HAP-1 (cell line): ENCODE measurements at regions not wholly inside any gene's neighbourhood (a gene's known extent, or its start where the extent isn't known, plus 50 kb on each side); places are given as distances from the start of the nearest gene placed in this dataset.

Experiments used
- DNase-seq, 2 experiments: peaks; one replicate each; pipeline ENCODE4 v3.0.0-alpha.2; 2016 to 2020; ENCODE audit warnings: low spot score in 2 of 2
- H3K27me3 ChIP-seq: fragments of 250-450 bp; sonication (Bioruptor Pico); 2 replicates; pipeline ENCODE4 v1.5.1; 2020; ENCODE audit warnings: low read depth, mild to moderate bottlenecking, moderate library complexity
- H3K36me3 ChIP-seq: fragments of 250-450 bp; sonication (Bioruptor Pico); replicated peaks from 2 replicates; pipeline ENCODE4 v1.5.1; 2020; ENCODE audit warnings: mild to moderate bottlenecking
- H3K4me1 ChIP-seq: fragments of 250-450 bp; sonication (Bioruptor Pico); 2 replicates; pipeline ENCODE4 v1.5.1; 2020; ENCODE audit warnings: mild to moderate bottlenecking
- H3K4me3 ChIP-seq: fragments of 250-450 bp; sonication (Bioruptor Pico); 2 replicates; pipeline ENCODE4 v1.5.1; 2020; ENCODE audit warnings: mild to moderate bottlenecking, moderate library complexity
- H3K9me3 ChIP-seq: fragments of 250-450 bp; sonication (Bioruptor Pico); 2 replicates; pipeline ENCODE4 v1.5.1; 2020; ENCODE audit warnings: mild to moderate bottlenecking, moderate library complexity
- in situ Hi-C: fragments of 300-500 bp; cut with MboI; formaldehyde crosslinking; loops from 3 replicates; pipeline ENCODE4 v1.14.3; 2020; ENCODE audit warnings: low sequenced_read_pairs, inconsistent platforms, mixed read lengths

- DNase-seq: no peak
- Histone ChIP-seq H3K36me3 (no peaks in the 10 kb centered on the region), H3K4me1 (no peaks in the 10 kb centered on the region), H3K4me3 (no peak overlapping the region), H3K9me3 (no peaks in the 10 kb centered on the region), H3K27me3 (no peaks in the 10 kb centered on the region)
- in situ Hi-C loops: no loop called here
Observed at GRCh38 chr4:38210396-38211114, 250.4 kb downstream of the PTTG2 start.

GRCh38 chr4:38211885-38212284 is 251.7 kb downstream of the PTTG2 start:
- Histone ChIP-seq H3K4me1 (no peaks in the 10 kb centered on the region), H3K4me3 (no peak overlapping the region), H3K36me3 (no peaks in the 10 kb centered on the region), H3K9me3 (no peaks in the 10 kb centered on the region), H3K27me3 (no peaks in the 10 kb centered on the region)
- in situ Hi-C loops: no loop called here
- DNase-seq: no peak

- H3K4me1 ChIP-seq: no peaks in the 10 kb centered on the region
- H3K27me3 ChIP-seq: no peaks in the 10 kb centered on the region
- no peaks in the 10 kb centered on the region for H3K9me3 ChIP-seq
- no peak overlapping the region for H3K4me3 ChIP-seq
- no peaks in the 10 kb centered on the region for H3K36me3 ChIP-seq
- no peak for DNase-seq
- in situ Hi-C loops: no loop called here
Observed at GRCh38 chr4:38213083-38213805, 253.0 kb downstream of the PTTG2 start.

GRCh38 chr4:38222892-38223291 is 262.7 kb downstream of the PTTG2 start:
- in situ Hi-C loops: no loop called here
- no peak for DNase-seq
- Histone ChIP-seq H3K9me3 (no peaks in the 10 kb centered on the region), H3K36me3 (no peaks in the 10 kb centered on the region), H3K4me1 (no peaks in the 10 kb centered on the region), H3K27me3 (no peaks in the 10 kb centered on the region), H3K4me3 (no peak overlapping the region)

- H3K9me3 ChIP-seq: no peaks in the 10 kb centered on the region
- H3K4me3 ChIP-seq: no peak overlapping the region
- no peaks in the 10 kb centered on the region for H3K27me3 ChIP-seq
- H3K4me1 ChIP-seq: no peaks in the 10 kb centered on the region
- no peaks in the 10 kb centered on the region for H3K36me3 ChIP-seq
- no peak for DNase-seq
- in situ Hi-C loops: no loop called here
Observed at GRCh38 chr4:38223306-38223705, 263.1 kb downstream of the PTTG2 start.

- Histone ChIP-seq H3K4me1 (no peaks in the 10 kb centered on the region), H3K9me3 (no peaks in the 10 kb centered on the region), H3K27me3 (no peaks in the 10 kb centered on the region), H3K4me3 (no peak overlapping the region), H3K36me3 (no peaks in the 10 kb centered on the region)
- DNase-seq: no peak
- in situ Hi-C loops: no loop called here
Observed at GRCh38 chr4:38223782-38224236, 263.6 kb downstream of the PTTG2 start.

GRCh38 chr4:38224850-38225249 is 264.7 kb downstream of the PTTG2 start:
- no peak for DNase-seq
- Histone ChIP-seq H3K36me3 (no peaks in the 10 kb centered on the region), H3K27me3 (no peaks in the 10 kb centered on the region), H3K4me3 (no peak overlapping the region), H3K9me3 (no peaks in the 10 kb centered on the region), H3K4me1 (no peaks in the 10 kb centered on the region)
- in situ Hi-C loops: no loop called here

- no peaks in the 10 kb centered on the region for H3K4me1 ChIP-seq
- no peaks in the 10 kb centered on the region for H3K9me3 ChIP-seq
- no peaks in the 10 kb centered on the region for H3K27me3 ChIP-seq
- in situ Hi-C loops: no loop called here
- H3K36me3 ChIP-seq: no peaks in the 10 kb centered on the region
- H3K4me3 ChIP-seq: no peak overlapping the region
- DNase-seq: no peak
Observed at GRCh38 chr4:38226170-38226569, 266.0 kb downstream of the PTTG2 start.

- Histone ChIP-seq H3K9me3 (no peaks in the 10 kb centered on the region), H3K27me3 (no peaks in the 10 kb centered on the region), H3K4me1 (no peaks in the 10 kb centered on the region), H3K4me3 (no peak overlapping the region), H3K36me3 (no peaks in the 10 kb centered on the region)
- DNase-seq: no peak
- in situ Hi-C loops: no loop called here
Observed at GRCh38 chr4:38230121-38230801, 270.1 kb downstream of the PTTG2 start.

GRCh38 chr4:38230821-38231563 is 270.8 kb downstream of the PTTG2 start:
- in situ Hi-C loops: no loop called here
- Histone ChIP-seq H3K27me3 (no peaks in the 10 kb centered on the region), H3K4me1 (no peaks in the 10 kb centered on the region), H3K9me3 (no peaks in the 10 kb centered on the region), H3K4me3 (no peak overlapping the region), H3K36me3 (no peaks in the 10 kb centered on the region)
- no peak for DNase-seq

- no peak for DNase-seq
- Histone ChIP-seq H3K4me3 (no peak overlapping the region), H3K36me3 (no peaks in the 10 kb centered on the region), H3K9me3 (no peaks in the 10 kb centered on the region), H3K4me1 (no peaks in the 10 kb centered on the region), H3K27me3 (no peaks in the 10 kb centered on the region)
- in situ Hi-C loops: no loop called here
Observed at GRCh38 chr4:38231626-38232025, 271.4 kb downstream of the PTTG2 start.

- no peaks in the 10 kb centered on the region for H3K36me3 ChIP-seq
- no peaks in the 10 kb centered on the region for H3K4me1 ChIP-seq
- H3K4me3 ChIP-seq: no peak overlapping the region
- H3K9me3 ChIP-seq: no peaks in the 10 kb centered on the region
- DNase-seq: no peak
- H3K27me3 ChIP-seq: no peaks in the 10 kb centered on the region
- in situ Hi-C loops: no loop called here
Observed at GRCh38 chr4:38232741-38233140, 272.5 kb downstream of the PTTG2 start.

- Histone ChIP-seq H3K4me3 (no peak overlapping the region), H3K9me3 (no peaks in the 10 kb centered on the region), H3K27me3 (no peaks in the 10 kb centered on the region), H3K4me1 (no peaks in the 10 kb centered on the region), H3K36me3 (no peaks in the 10 kb centered on the region)
- in situ Hi-C loops: no loop called here
- DNase-seq: no peak
Observed at GRCh38 chr4:38233727-38234480, 273.7 kb downstream of the PTTG2 start.
